Trophoblast cell (in vitro differentiated cells and primary cell): ENCODE measurements at regions not wholly inside any gene's neighbourhood (a gene's known extent, or its start where the extent isn't known, plus 50 kb on each side); places are given as distances from the start of the nearest gene placed in this dataset.

ENCODE experiments used
- DNase-seq, 2 donors: peaks; one replicate each; pipeline ENCODE4 v3.0.0-alpha.2; 2016
- H2AFZ ChIP-seq: 2 replicates; pipeline ENCODE4 v1.6.1; 2013; ENCODE audit warnings: low read length, moderate library complexity, mild to moderate bottlenecking; ENCODE audit not compliant: insufficient read depth, poor library complexity
- H2AK5ac ChIP-seq: 2 replicates; pipeline ENCODE4 v1.6.1; 2013; ENCODE audit warnings: mild to moderate bottlenecking, low read length
- H2BK120ac ChIP-seq: 2 replicates; pipeline ENCODE4 v1.6.1; 2013; ENCODE audit warnings: low read length, mild to moderate bottlenecking, moderate library complexity; ENCODE audit not compliant: insufficient read depth, poor library complexity
- H2BK12ac ChIP-seq: 2 replicates; pipeline ENCODE4 v1.6.1; 2013; ENCODE audit warnings: mild to moderate bottlenecking, low read length, moderate library complexity
- H2BK5ac ChIP-seq: 2 replicates; pipeline ENCODE4 v1.6.1; 2013; ENCODE audit warnings: low read length, low read depth, moderate library complexity, mild to moderate bottlenecking; ENCODE audit not compliant: poor library complexity
- H3K14ac ChIP-seq: 2 replicates; pipeline ENCODE4 v1.6.1; 2013; ENCODE audit warnings: mild to moderate bottlenecking, low read length
- H3K18ac ChIP-seq: 2 replicates; pipeline ENCODE4 v1.6.1; 2013; ENCODE audit warnings: mild to moderate bottlenecking, low read length
- H3K23ac ChIP-seq: 2 replicates; pipeline ENCODE4 v1.6.1; 2013; ENCODE audit warnings: low read length
- H3K27ac ChIP-seq: 2 replicates; pipeline ENCODE4 v1.5.1; 2013; ENCODE audit warnings: low read depth, mild to moderate bottlenecking, inconsistent platforms, low read length, moderate library complexity
- H3K27me3 ChIP-seq: 2 replicates; pipeline ENCODE4 v1.6.1; 2013; ENCODE audit warnings: inconsistent platforms, mild to moderate bottlenecking, low read length, moderate library complexity; ENCODE audit not compliant: insufficient read depth
- H3K36me3 ChIP-seq, 2 experiments: 1 replicate in 1 of 2; 2 replicates in 1 of 2; pipeline ENCODE4 v1.6.1; 2013; ENCODE audit warnings: low read length in 2 of 2, mild to moderate bottlenecking in 2 of 2, moderate library complexity in 1 of 2; ENCODE audit not compliant: insufficient read depth in 2 of 2, control insufficient read depth in 1 of 2
- H3K4ac ChIP-seq: 2 replicates; pipeline ENCODE4 v1.6.1; 2013; ENCODE audit warnings: low read depth, mild to moderate bottlenecking, low read length, moderate library complexity
- H3K4me1 ChIP-seq, 2 experiments: 1 replicate in 1 of 2; 2 replicates in 1 of 2; pipeline ENCODE4 v1.6.1; 2013; ENCODE audit warnings: low read length in 2 of 2, mild to moderate bottlenecking in 2 of 2, moderate library complexity in 1 of 2; ENCODE audit not compliant: insufficient read depth in 2 of 2, control insufficient read depth in 1 of 2
- H3K4me2 ChIP-seq: 2 replicates; pipeline ENCODE4 v1.6.1; 2013; ENCODE audit warnings: inconsistent platforms, mild to moderate bottlenecking, low read length, moderate library complexity
- H3K4me3 ChIP-seq: 2 replicates; pipeline ENCODE4 v1.5.1; 2013; ENCODE audit warnings: mild to moderate bottlenecking, low read depth, low read length, inconsistent platforms
- H3K79me1 ChIP-seq: one replicate; pipeline ENCODE4 v1.6.1; 2013; ENCODE audit warnings: low read length
- H3K79me2 ChIP-seq: 2 replicates; pipeline ENCODE4 v1.6.1; 2013; ENCODE audit warnings: low read length, mild to moderate bottlenecking; ENCODE audit not compliant: control insufficient read depth, insufficient read depth, poor library complexity
- H3K9ac ChIP-seq: 2 replicates; pipeline ENCODE4 v1.6.1; 2013; ENCODE audit warnings: mild to moderate bottlenecking, low read length
- H3K9me3 ChIP-seq: 2 replicates; pipeline ENCODE4 v1.6.1; 2013; ENCODE audit warnings: low read depth, mild to moderate bottlenecking, control low read depth, inconsistent platforms, low read length; ENCODE audit not compliant: insufficient read depth
- H4K12ac ChIP-seq: 2 replicates; pipeline ENCODE4 v1.6.1; 2013; ENCODE audit warnings: low read depth, mild to moderate bottlenecking, low read length, moderate library complexity
- H4K8ac ChIP-seq: 2 replicates; pipeline ENCODE4 v1.6.1; 2013; ENCODE audit warnings: low read depth, mild to moderate bottlenecking, low read length, moderate library complexity
- H4K91ac ChIP-seq: one replicate; pipeline ENCODE4 v1.6.1; 2013; ENCODE audit warnings: low read depth, mild to moderate bottlenecking, low read length, moderate library complexity
- WGBS: extraction: QIAGEN DNeasy Blood & Tissue Kit; methylation state at CpG from one replicate; pipeline ENCODE4 v1.1.7; 2013; ENCODE audit warnings: missing lambda C conversion rate; ENCODE audit not compliant: insufficient read length, insufficient coverage; ENCODE audit errors: extremely low coverage; 5-methylcytosine and 5-hydroxymethylcytosine counted together

DNA sequence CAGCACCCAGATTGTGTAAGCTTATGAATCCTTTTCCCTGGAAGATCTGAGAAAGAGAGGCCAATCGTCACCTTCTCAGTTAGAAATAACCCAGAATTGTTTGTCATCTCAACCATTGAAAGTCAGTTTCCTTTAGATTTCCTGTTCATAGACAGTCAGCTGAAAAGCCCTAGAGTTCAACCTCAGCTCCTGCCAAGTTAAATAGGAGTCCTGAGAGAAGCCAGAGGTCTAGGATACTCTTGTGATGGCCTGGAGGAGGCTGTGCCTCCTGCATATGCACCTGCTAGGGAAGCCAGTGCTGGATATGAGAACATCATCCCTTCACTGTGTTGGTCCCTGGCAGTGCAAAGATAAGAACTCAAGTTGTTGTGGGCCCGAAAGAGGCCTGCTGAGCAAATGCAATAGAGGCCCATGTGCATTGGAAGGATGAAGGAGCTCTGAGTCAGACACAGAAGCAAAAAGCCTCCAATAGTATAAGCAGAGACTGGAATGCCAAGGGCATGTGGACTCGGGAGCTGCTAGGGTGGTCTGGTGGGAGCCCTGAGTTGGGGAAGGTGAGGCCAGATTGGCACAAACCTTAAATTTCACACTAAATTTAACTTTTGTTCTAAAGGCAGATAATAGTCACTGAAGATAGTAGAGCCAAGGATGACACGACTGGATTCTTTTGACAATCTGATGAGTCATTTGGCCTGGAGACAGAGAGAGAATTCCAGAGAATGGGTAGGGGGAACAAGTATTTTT lies 520.9 kb upstream of the CDH5 start:
- H3K4me3 ChIP-seq = no peak overlapping the region
- no CpG with 5 or more reads among the region's 4 CpGs for WGBS
- no peak overlapping the region for H4K8ac ChIP-seq
- H2BK120ac ChIP-seq = no peak overlapping the region
- H3K23ac ChIP-seq = no peak overlapping the region
- H3K4me1 ChIP-seq = peaks cover 4% of the 10 kb centered on the region in 2 experiments
- H3K79me1 ChIP-seq = no peaks in the 10 kb centered on the region
- no peaks in the 10 kb centered on the region for H3K9me3 ChIP-seq
- no peak overlapping the region for H3K4ac ChIP-seq
- DNase-seq = peak in 1 of 2 donors; percentile 62
- no peak overlapping the region for H3K14ac ChIP-seq
- H2BK12ac ChIP-seq = no peak overlapping the region
- H3K27me3 ChIP-seq = no peaks in the 10 kb centered on the region
- H2AK5ac ChIP-seq = no peak overlapping the region
- H3K27ac ChIP-seq = no peak overlapping the region
- H3K9ac ChIP-seq = no peak overlapping the region
- no peaks in the 10 kb centered on the region for H3K36me3 ChIP-seq
- no peaks in the 10 kb centered on the region for H3K79me2 ChIP-seq
- no peak overlapping the region for H3K18ac ChIP-seq
- H4K12ac ChIP-seq = no peak overlapping the region
- no peak overlapping the region for H2AFZ ChIP-seq
- no peak overlapping the region for H2BK5ac ChIP-seq
- H3K4me2 ChIP-seq = no peak overlapping the region
- no peak overlapping the region for H4K91ac ChIP-seq

DNA sequence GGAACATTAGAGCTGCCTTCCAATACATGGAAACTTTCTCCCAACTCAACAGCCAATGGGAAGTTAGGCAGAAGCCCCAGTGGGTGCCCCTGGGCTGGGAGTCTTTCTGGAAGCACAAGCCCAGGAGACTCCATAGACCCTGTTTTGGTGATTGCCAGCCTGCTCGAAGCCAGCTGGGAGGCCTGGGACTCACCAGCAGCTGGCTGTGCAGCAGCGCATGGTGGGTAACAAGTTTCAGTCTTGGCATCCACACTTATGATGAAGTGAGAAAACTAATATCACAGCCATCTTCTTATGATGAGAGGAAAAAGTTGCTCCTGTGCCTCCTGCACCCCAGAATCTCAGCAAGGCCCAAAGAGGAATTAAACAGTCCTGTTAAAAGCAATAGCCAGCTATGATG lies 522.5 kb upstream of the CDH5 start:
- Histone ChIP-seq H2BK120ac (no peak overlapping the region), H3K18ac (no peak overlapping the region), H3K4me3 (no peak overlapping the region), H3K9ac (no peak overlapping the region), H3K4ac (no peak overlapping the region), H2AFZ (no peak overlapping the region), H3K4me2 (no peak overlapping the region), H4K8ac (no peak overlapping the region), H2BK5ac (no peak overlapping the region), H3K79me1 (no peaks in the 10 kb centered on the region), H4K91ac (no peak overlapping the region), H3K27me3 (no peaks in the 10 kb centered on the region), H3K9me3 (no peaks in the 10 kb centered on the region), H3K4me1 (peaks cover 4% of the 10 kb centered on the region in 2 experiments), H2BK12ac (no peak overlapping the region), H3K79me2 (no peaks in the 10 kb centered on the region), H2AK5ac (no peak overlapping the region), H3K27ac (no peak overlapping the region), H4K12ac (no peak overlapping the region), H3K36me3 (no peaks in the 10 kb centered on the region), H3K23ac (no peak overlapping the region), H3K14ac (no peak overlapping the region)
- DNase-seq = no peak
- no CpG with 5 or more reads among the region's 2 CpGs for WGBS

DNA sequence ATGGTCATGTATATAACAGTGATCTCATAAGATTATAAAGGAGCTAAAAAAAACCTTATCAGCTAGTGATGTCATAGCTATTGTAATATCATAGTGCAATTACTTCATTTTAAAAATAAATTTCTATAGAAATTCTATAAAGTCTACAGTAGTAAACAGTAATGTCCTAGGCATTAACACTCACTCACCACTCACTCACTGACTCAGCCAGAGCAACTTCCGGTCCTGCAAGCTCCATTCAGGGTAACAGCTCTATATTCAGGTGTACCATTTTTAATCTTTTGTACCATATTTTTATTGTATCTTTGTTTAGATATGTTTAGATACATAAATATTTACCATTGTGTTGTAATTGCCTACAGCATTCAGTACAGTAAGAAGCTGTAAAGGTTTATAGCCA lies 524.4 kb upstream of the CDH5 start:
- Histone ChIP-seq H2AFZ (no peak overlapping the region), H2BK5ac (no peak overlapping the region), H3K79me1 (no peaks in the 10 kb centered on the region), H3K9me3 (no peaks in the 10 kb centered on the region), H3K14ac (no peak overlapping the region), H3K4me3 (no peak overlapping the region), H3K23ac (no peak overlapping the region), H3K27ac (no peak overlapping the region), H4K8ac (no peak overlapping the region), H3K4me1 (peaks cover 4% of the 10 kb centered on the region in 2 experiments), H3K4me2 (no peak overlapping the region), H3K79me2 (no peaks in the 10 kb centered on the region), H2BK120ac (no peak overlapping the region), H4K12ac (no peak overlapping the region), H4K91ac (no peak overlapping the region), H2BK12ac (no peak overlapping the region), H2AK5ac (no peak overlapping the region), H3K18ac (no peak overlapping the region), H3K36me3 (no peaks in the 10 kb centered on the region), H3K9ac (no peak overlapping the region), H3K4ac (no peak overlapping the region), H3K27me3 (no peaks in the 10 kb centered on the region)
- WGBS = no CpG with 5 or more reads among the region's 1 CpG
- no peak for DNase-seq

DNA sequence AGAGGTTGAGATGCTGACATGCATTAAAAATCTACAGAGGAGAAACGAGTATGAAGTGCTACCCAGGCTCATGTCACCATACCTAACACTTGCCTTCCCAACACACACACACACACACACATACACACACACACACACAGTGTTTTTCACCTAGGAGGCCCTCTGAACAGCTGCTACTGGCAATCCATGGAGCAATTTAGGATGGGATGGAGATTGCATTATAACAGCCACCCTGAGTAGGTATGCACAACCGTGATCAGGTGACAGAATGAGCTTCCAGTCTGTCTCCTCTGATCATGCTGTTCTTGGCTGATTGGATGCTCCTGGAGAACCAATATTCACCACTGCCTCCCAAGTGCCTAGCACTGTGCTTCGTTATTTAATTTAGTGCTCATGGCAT lies 528.5 kb upstream of the CDH5 start:
- Histone ChIP-seq H4K91ac (no peak overlapping the region), H3K79me2 (no peaks in the 10 kb centered on the region), H2BK5ac (no peak overlapping the region), H3K79me1 (no peaks in the 10 kb centered on the region), H3K23ac (no peak overlapping the region), H2BK120ac (no peak overlapping the region), H2BK12ac (no peak overlapping the region), H3K4me2 (no peak overlapping the region), H3K9ac (no peak overlapping the region), H2AFZ (no peak overlapping the region), H3K18ac (no peak overlapping the region), H4K12ac (no peak overlapping the region), H3K4me3 (no peak overlapping the region), H4K8ac (no peak overlapping the region), H3K14ac (no peak overlapping the region), H2AK5ac (no peak overlapping the region), H3K4ac (no peak overlapping the region), H3K9me3 (no peaks in the 10 kb centered on the region), H3K4me1 (no peaks in the 10 kb centered on the region), H3K27me3 (no peaks in the 10 kb centered on the region), H3K27ac (no peak overlapping the region), H3K36me3 (no peaks in the 10 kb centered on the region)
- no peak for DNase-seq
- no CpG with 5 or more reads among the region's 3 CpGs for WGBS
